NT2/D1 (cell line): ENCODE measurements at regions not wholly inside any gene's neighbourhood (a gene's known extent, or its start where the extent isn't known, plus 50 kb on each side); places are given as distances from the start of the nearest gene placed in this dataset.

Source experiments
- DNase-seq: peaks from one replicate; pipeline ENCODE4 v3.0.0-alpha.2; 2011; ENCODE audit warnings: low read depth, low spot score
- H3K27me3 ChIP-seq: 2 replicates; pipeline ENCODE4 v1.6.0; 2011; ENCODE audit warnings: mild to moderate bottlenecking; ENCODE audit not compliant: insufficient read length, insufficient read depth
- H3K36me3 ChIP-seq: 2 replicates; pipeline ENCODE4 v1.6.1; 2011; ENCODE audit warnings: mild to moderate bottlenecking, low read length, mixed read lengths; ENCODE audit not compliant: insufficient read depth, insufficient read length
- H3K4me1 ChIP-seq: 2 replicates; pipeline ENCODE4 v1.5.1; 2011; ENCODE audit not compliant: insufficient read depth, insufficient read length
- H3K4me3 ChIP-seq: 2 replicates; pipeline ENCODE4 v1.5.1; 2011; ENCODE audit warnings: low read depth; ENCODE audit not compliant: insufficient read length
- H3K9ac ChIP-seq: 2 replicates; pipeline ENCODE4 v1.6.0; 2011; ENCODE audit warnings: low read depth; ENCODE audit not compliant: insufficient read length
- H3K9me3 ChIP-seq: 2 replicates; pipeline ENCODE4 v1.5.1; 2011; ENCODE audit warnings: mild to moderate bottlenecking, low read length; ENCODE audit not compliant: insufficient read depth
- SUZ12 ChIP-seq: IDR thresholded peaks from 2 replicates; pipeline ENCODE4 v1.6.1; 2011; ENCODE audit not compliant: insufficient read length, insufficient read depth; ENCODE audit errors: extremely low read depth
- YY1 ChIP-seq: IDR thresholded peaks from 2 replicates; pipeline ENCODE4 v1.6.1; 2011; ENCODE audit not compliant: insufficient read length, insufficient read depth
- ZNF274 ChIP-seq: IDR thresholded peaks from 2 replicates; pipeline ENCODE4 v1.6.1; 2011; ENCODE audit warnings: mild to moderate bottlenecking, low read depth, low read length

DNA sequence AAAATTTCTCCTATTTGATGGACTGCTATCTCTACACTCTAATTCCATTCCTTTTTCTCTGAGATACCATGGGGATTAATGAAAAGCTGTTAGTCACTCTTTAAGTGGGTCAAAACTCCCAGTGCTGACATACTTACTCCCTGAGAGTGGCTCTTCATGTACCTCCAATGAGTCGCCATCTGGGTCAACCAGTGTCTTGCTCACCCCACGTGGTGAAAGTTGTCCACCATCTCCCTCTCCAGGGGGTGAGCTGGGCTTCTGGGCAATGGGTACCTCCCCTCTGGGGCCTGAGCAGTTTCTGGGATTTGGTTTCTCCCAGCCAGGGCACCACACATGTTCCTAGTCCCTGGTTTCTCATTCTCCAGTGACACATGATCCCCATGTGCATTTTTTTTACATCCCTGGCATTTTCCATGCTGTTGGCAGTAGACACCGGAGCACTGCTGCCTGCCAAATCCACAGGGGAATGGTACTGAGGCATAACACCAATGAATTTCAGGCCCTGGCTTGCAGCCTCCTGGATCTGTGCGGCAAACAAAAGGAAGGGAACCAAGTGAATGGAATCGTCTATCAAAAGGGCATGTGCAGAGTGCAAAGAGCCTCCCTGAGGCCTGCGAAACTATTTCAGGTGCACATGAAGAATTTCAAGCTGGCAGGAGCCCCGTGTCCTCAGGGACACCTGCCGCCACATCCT is 817.9 kb upstream of the AMELY start:
- DNase-seq, result no peak
- H3K27me3 ChIP-seq, result no peaks in the 10 kb centered on the region
- H3K9me3 ChIP-seq, result no peaks in the 10 kb centered on the region
- no peaks in the 10 kb centered on the region for H3K4me1 ChIP-seq
- no peaks in the 10 kb centered on the region for H3K36me3 ChIP-seq
- no peak overlapping the region for H3K4me3 ChIP-seq
- no peak overlapping the region for H3K9ac ChIP-seq
- TF ChIP-seq ZNF274 (no peak), YY1 (no peak), SUZ12 (no peak)

DNA sequence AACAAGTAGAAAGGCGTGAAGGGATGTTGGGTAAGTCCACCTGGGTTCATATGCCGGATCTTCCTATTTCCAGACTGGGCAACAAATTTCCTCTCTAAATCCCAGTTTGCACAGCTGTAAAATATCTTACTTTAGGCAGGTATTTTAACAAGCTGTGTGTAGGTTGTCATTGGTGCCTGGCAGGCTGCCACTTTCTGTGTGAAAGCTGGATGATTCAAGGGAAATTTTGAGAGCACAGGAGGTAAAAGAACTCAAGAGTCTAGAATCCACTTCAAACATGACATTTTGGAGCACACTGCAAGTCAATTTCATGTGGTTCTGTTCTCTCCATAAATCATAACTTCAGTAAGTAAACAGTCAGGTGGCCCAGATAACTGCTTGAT is 817.4 kb upstream of the AMELY start:
- Histone ChIP-seq H3K4me1 (no peaks in the 10 kb centered on the region), H3K9ac (no peak overlapping the region), H3K36me3 (no peaks in the 10 kb centered on the region), H3K9me3 (no peaks in the 10 kb centered on the region), H3K4me3 (no peak overlapping the region), H3K27me3 (no peaks in the 10 kb centered on the region)
- TF ChIP-seq SUZ12 (no peak), ZNF274 (no peak), YY1 (no peak)
- DNase-seq, result no peak

DNA sequence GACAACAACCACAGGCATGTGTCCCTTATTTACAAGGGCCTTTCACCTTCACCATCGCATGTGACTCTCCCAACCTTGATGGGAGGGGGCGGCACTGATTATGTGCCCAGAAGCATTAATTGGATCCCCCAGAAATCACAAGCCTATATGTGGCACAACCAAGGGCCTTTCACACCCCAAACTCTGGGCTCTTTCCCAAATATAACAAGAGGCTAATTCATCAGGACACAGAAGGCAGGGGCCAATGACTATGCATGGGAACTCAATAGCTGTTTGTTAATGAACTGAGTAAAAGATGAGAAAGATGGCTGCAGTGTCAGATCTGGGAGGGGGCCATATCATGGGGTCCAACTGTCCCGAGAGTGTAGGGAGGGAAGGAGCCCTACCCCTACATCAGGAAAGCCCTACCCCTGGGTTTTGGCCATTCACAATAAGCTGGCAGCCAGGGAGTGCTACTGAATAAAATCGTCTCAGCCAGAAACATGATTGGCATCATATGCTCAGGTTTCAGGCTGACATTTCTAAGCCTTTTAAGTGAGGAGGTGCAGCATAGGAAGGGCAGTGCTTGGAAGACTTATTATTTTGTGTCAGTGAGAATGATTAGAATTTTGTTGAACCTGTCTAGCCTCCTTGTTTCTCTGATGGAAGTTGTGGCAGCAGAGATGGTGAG is 814.4 kb upstream of the AMELY start:
- no peaks in the 10 kb centered on the region for H3K4me1 ChIP-seq
- no peaks in the 10 kb centered on the region for H3K9me3 ChIP-seq
- no peak for TF ChIP-seq SUZ12
- TF ChIP-seq ZNF274, result no peak
- no peak for TF ChIP-seq YY1

GRCh38 chrY:7723991-7724632 is 812.6 kb upstream of the AMELY start:
- Histone ChIP-seq H3K9me3 (no peaks in the 10 kb centered on the region), H3K4me3 (no peak overlapping the region), H3K36me3 (no peaks in the 10 kb centered on the region), H3K4me1 (no peaks in the 10 kb centered on the region), H3K27me3 (no peaks in the 10 kb centered on the region), H3K9ac (no peak overlapping the region)
- TF ChIP-seq SUZ12, result no peak
- TF ChIP-seq YY1, result no peak
- TF ChIP-seq ZNF274, result no peak
- no peak for DNase-seq

More for the DNA sequence above, 814.4 kb upstream of the AMELY start:
- Histone ChIP-seq H3K36me3 (no peaks in the 10 kb centered on the region), H3K9ac (no peak overlapping the region), H3K27me3 (no peaks in the 10 kb centered on the region), H3K4me3 (no peak overlapping the region)
- DNase-seq, result no peak

DNA sequence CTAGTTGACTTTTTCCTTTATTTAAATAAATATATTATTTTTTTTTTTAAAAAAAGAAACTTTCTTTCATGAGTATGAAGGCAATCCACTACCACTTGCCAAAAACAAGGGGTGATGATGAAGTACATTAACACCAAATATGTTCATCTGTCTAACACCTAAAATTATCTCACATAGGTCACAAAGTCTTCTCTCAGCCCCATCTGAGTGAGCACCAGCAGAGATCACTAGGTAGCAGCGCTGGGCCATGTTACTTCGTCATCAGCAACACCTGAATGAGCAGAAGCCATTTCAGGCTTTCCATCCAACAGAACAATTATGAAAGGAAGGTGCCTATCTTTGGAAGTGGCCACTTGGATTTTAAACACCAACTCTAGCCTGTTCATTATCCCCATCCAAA is 811.6 kb upstream of the AMELY start:
- no peaks in the 10 kb centered on the region for H3K36me3 ChIP-seq
- H3K27me3 ChIP-seq, result no peaks in the 10 kb centered on the region
- no peaks in the 10 kb centered on the region for H3K4me1 ChIP-seq
- no peak overlapping the region for H3K9ac ChIP-seq
- TF ChIP-seq YY1 (no peak), SUZ12 (no peak), ZNF274 (no peak)
- no peak overlapping the region for H3K4me3 ChIP-seq
- no peak for DNase-seq
- no peaks in the 10 kb centered on the region for H3K9me3 ChIP-seq

- H3K4me1 ChIP-seq, result no peaks in the 10 kb centered on the region
- no peaks in the 10 kb centered on the region for H3K36me3 ChIP-seq
- H3K9me3 ChIP-seq, result no peaks in the 10 kb centered on the region
- H3K27me3 ChIP-seq, result no peaks in the 10 kb centered on the region
- H3K4me3 ChIP-seq, result no peak overlapping the region
- TF ChIP-seq SUZ12, result no peak
- TF ChIP-seq YY1, result no peak
- TF ChIP-seq ZNF274, result no peak
- H3K9ac ChIP-seq, result no peak overlapping the region
- no peak for DNase-seq
Observed at GRCh38 chrY:7722566-7722965, 811.0 kb upstream of the AMELY start.

DNA sequence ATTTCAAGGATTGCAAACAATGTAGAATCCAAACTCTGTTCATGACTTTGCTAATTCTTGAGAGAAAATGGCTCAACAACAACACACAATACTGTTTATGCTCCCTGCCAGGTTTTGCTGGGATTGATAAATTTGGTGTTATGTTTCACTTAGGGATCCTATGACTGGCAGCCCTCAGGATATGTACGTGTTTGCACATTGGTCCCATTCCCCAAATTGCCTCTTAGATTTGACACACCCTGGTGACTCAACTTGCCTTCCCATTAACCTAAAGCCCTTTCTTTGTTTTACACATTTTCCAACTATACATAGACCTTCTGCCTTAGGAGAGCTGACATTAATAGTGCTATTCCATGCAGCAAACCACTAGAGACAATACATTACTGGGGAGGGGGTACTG is 809.4 kb upstream of the AMELY start:
- H3K4me3 ChIP-seq, result no peak overlapping the region
- no peak for DNase-seq
- no peaks in the 10 kb centered on the region for H3K36me3 ChIP-seq

More for the DNA sequence above, 809.4 kb upstream of the AMELY start:
- H3K9me3 ChIP-seq, result no peaks in the 10 kb centered on the region
- no peaks in the 10 kb centered on the region for H3K4me1 ChIP-seq
- no peaks in the 10 kb centered on the region for H3K27me3 ChIP-seq
- no peak for TF ChIP-seq SUZ12
- no peak for TF ChIP-seq ZNF274
- no peak for TF ChIP-seq YY1
- no peak overlapping the region for H3K9ac ChIP-seq
